ENCODE measurements at regions not wholly inside any gene's neighbourhood (a gene's known extent, or its start where the extent isn't known, plus 50 kb on each side); places are given as distances from the start of the nearest gene placed in this dataset.

DNA sequence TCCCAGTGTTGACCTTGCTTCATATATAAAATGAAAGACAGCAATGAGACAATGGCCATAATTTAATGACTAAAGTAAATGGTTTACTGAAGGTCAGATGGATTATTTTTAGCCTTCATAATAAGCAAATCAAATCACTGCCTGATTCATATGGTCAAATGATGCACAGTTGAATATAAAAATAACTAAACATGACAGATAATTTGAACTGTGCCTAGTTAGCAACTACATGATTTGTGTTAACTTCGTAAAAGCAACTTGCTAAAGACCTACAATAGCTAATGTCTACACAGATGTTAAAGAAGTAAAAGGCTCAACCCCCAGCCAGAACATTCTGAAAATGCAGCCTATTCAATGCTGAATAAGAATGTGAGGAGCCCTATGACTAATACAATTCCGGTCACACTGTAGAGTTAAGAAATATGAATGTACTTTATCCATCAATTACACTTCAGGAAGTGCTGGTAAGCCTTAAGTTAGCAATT, 590.8 kb upstream of the CDH2 start:
- no peak overlapping the region for H3K4ac ChIP-seq (replicated peaks; ENCODE audit: insufficient read length, low read depth, low read length)
- H3K14ac ChIP-seq (ENCODE audit: insufficient read length): no peak overlapping the region
- no peaks in the 10 kb centered on the region for H3K9me3 ChIP-seq (ENCODE audit: insufficient read depth in 2 of 2, low read depth in 1 of 2, low read length in 1 of 2)
- TF ChIP-seq CEBPB (IDR thresholded peaks at IDR 0.05; ENCODE audit: low read depth, low read length) (no peak), EP300 (IDR thresholded peaks at IDR 0.05; ENCODE audit: borderline replicate concordance in 1 of 2, low read depth in 2 of 2, low read length in 2 of 2) (no peak), HDAC2 (IDR thresholded peaks at IDR 0.05; ENCODE audit: borderline replicate concordance in 1 of 2, low read depth in 2 of 2, low read length in 2 of 2) (no peak), SIX5 (IDR thresholded peaks at IDR 0.05; ENCODE audit: low read depth, low read length) (no peak), TBP (IDR thresholded peaks at IDR 0.05; ENCODE audit: low read depth, low read length) (no peak), BCL11A (IDR thresholded peaks at IDR 0.05; ENCODE audit: low read depth in 2 of 2, low read length in 2 of 2) (no peak), TCF12 (IDR thresholded peaks at IDR 0.05; ENCODE audit: low read depth, low read length) (no peak), ZNF274 (IDR thresholded peaks at IDR 0.05; ENCODE audit: borderline replicate concordance, extremely low read depth, low read length) (no peak), RAD21 (IDR thresholded peaks at IDR 0.05 in 1 of 2, conservative IDR thresholded peaks at IDR 0.05 in 1 of 2; ENCODE audit: low read depth in 2 of 2, low read length in 2 of 2) (no peak), GABPA (IDR thresholded peaks at IDR 0.05; ENCODE audit: borderline replicate concordance, insufficient read depth, low read length) (no peak)
- ChIA-PET POLR2A (ENCODE audit: partially characterized antibody) (no interaction called here), CTCF (ENCODE audit: partially characterized antibody) (no interaction called here)
- no peaks in the 10 kb centered on the region for H4K20me1 ChIP-seq (replicated peaks in 1 of 2; ENCODE audit: control insufficient read depth in 1 of 2, insufficient read depth in 2 of 2, low read length in 2 of 2)
- H4K8ac ChIP-seq (ENCODE audit: extremely low read depth, insufficient read depth, low read length): no peak overlapping the region
- H4K5ac ChIP-seq (ENCODE audit: insufficient read length, low read depth, low read length): no peak overlapping the region
- H2BK20ac ChIP-seq (ENCODE audit: low read length): no peak overlapping the region
- H3K4me3 ChIP-seq (ENCODE audit: extremely low read depth in 1 of 4, insufficient read depth in 2 of 4, low read depth in 3 of 4, low read length in 4 of 4): no peak overlapping the region
- H3K56ac ChIP-seq (replicated peaks; ENCODE audit: insufficient read length, low read depth, low read length): no peak overlapping the region
- H3K4me2 ChIP-seq (ENCODE audit: insufficient read depth in 1 of 2, low read depth in 2 of 2, low read length in 2 of 2): no peak overlapping the region
- H3K23me2 ChIP-seq (ENCODE audit: low read depth, low read length): no peaks in the 10 kb centered on the region
- H3K79me1 ChIP-seq (ENCODE audit: low read depth, low read length): no peaks in the 10 kb centered on the region
- H3K79me2 ChIP-seq (ENCODE audit: control insufficient read depth in 1 of 2, insufficient read depth in 2 of 2, low read length in 2 of 2): no peaks in the 10 kb centered on the region
- H2BK120ac ChIP-seq (replicated peaks; ENCODE audit: low read depth, low read length): no peak overlapping the region
- H3K9ac ChIP-seq (replicated peaks in 1 of 4; ENCODE audit: extremely low read depth in 1 of 4, low read depth in 3 of 4, low read length in 3 of 4): no peak overlapping the region
- no peak overlapping the region for H2BK15ac ChIP-seq (ENCODE audit: low read length)
- H4K91ac ChIP-seq (replicated peaks; ENCODE audit: insufficient read length, low read length): no peak overlapping the region
- H3K18ac ChIP-seq (ENCODE audit: extremely low read depth, low read length): no peak overlapping the region
- H2BK5ac ChIP-seq (ENCODE audit: low read depth, low read length): no peak overlapping the region
- 92% methylated on average over 2 of the region's 2 CpGs; no CpG with 5 or more reads in 1 of the 2 experiments for WGBS, 2 experiments (ENCODE audit: extremely low coverage in 1 of 2, insufficient coverage in 1 of 2, insufficient read length in 1 of 2, insufficient replicate concordance in 2 of 2, low coverage in 1 of 2, low lambda C conversion rate in 2 of 2, missing lambda C conversion rate in 1 of 2)
- H3K4me1 ChIP-seq (replicated peaks in 1 of 4; ENCODE audit: control insufficient read depth in 3 of 4, insufficient read depth in 4 of 4, low read length in 3 of 4): no peaks in the 10 kb centered on the region
- no peaks in the 10 kb centered on the region for H3K36me3 ChIP-seq (ENCODE audit: control insufficient read depth in 2 of 4, insufficient read depth in 4 of 4, low read length in 3 of 4)
- no peaks in the 10 kb centered on the region for H3K27me3 ChIP-seq (replicated peaks in 1 of 4; ENCODE audit: control insufficient read depth in 3 of 4, extremely low read depth in 1 of 4, insufficient read depth in 3 of 4, low read length in 3 of 4)
- H3K23ac ChIP-seq (ENCODE audit: insufficient read length): no peak overlapping the region
- no peak overlapping the region for H2AFZ ChIP-seq (ENCODE audit: low read length)
- H3K27ac ChIP-seq (ENCODE audit: low read depth, low read length): no peak overlapping the region
- no peak for FAIRE-seq
- H2BK12ac ChIP-seq (ENCODE audit: low read depth, low read length): no peak overlapping the region
- no peak overlapping the region for H2AK5ac ChIP-seq (ENCODE audit: low read depth, low read length)
- no peak for DNase-seq (ENCODE audit: low read depth in 1 of 2, low spot score in 2 of 2)
